Smooth muscle cell (in vitro differentiated cells): ENCODE measurements at regions not wholly inside any gene's neighbourhood (a gene's known extent, or its start where the extent isn't known, plus 50 kb on each side); places are given as distances from the start of the nearest gene placed in this dataset.
A peak's percentile ranks its signal among the peaks of the same experiment; 100 is the strongest.

Source experiments
- DNase-seq: peaks from one replicate; lab custom pipeline; 2025; ENCODE audit not compliant: unreplicated experiment; lab: John Stamatoyannopoulos, UW
- H2AFZ ChIP-seq: fragments of 200-600 bp; sonication (generic); 2 replicates; pipeline ENCODE4 v1.6.0; 2016; ENCODE audit warnings: antibody characterized with exemption, low read depth, mild to moderate bottlenecking
- H3F3A ChIP-seq: fragments of 200-600 bp; sonication (generic); 2 replicates; pipeline ENCODE4 v1.6.0; 2017; ENCODE audit warnings: antibody characterized with exemption, low read depth
- H3K27ac ChIP-seq: fragments of 200-600 bp; sonication (generic); 2 replicates; pipeline ENCODE4 v1.5.1; 2016; ENCODE audit warnings: low read depth, mild to moderate bottlenecking
- H3K27me3 ChIP-seq: fragments of 200-600 bp; sonication (generic); 2 replicates; pipeline ENCODE4 v1.6.1; 2016; ENCODE audit warnings: low read depth, mild to moderate bottlenecking
- H3K36me3 ChIP-seq: fragments of 200-600 bp; sonication (generic); 2 replicates; pipeline ENCODE4 v1.5.1; 2016; ENCODE audit warnings: low read depth
- H3K4me1 ChIP-seq: fragments of 200-600 bp; sonication (generic); 2 replicates; pipeline ENCODE4 v1.5.1; 2016; ENCODE audit warnings: low read depth
- H3K4me2 ChIP-seq: fragments of 200-600 bp; sonication (generic); 2 replicates; pipeline ENCODE4 v1.6.0; 2016; ENCODE audit warnings: mild to moderate bottlenecking
- H3K4me3 ChIP-seq: fragments of 200-600 bp; sonication (generic); 2 replicates; pipeline ENCODE4 v1.5.1; 2016; ENCODE audit warnings: mild to moderate bottlenecking
- H3K79me2 ChIP-seq: fragments of 200-600 bp; sonication (generic); 2 replicates; pipeline ENCODE4 v1.6.0; 2016; ENCODE audit warnings: low read depth, mild to moderate bottlenecking
- H3K9ac ChIP-seq: fragments of 200-600 bp; sonication (generic); 2 replicates; pipeline ENCODE4 v1.6.0; 2016; ENCODE audit warnings: low read depth
- H3K9me3 ChIP-seq: fragments of 200-600 bp; sonication (generic); replicated peaks from 2 replicates; pipeline ENCODE4 v1.5.1; 2016; ENCODE audit warnings: low read depth
- H4K20me1 ChIP-seq: fragments of 200-600 bp; sonication (generic); 2 replicates; pipeline ENCODE4 v1.6.0; 2016; ENCODE audit warnings: low read depth
- CTCF ChIP-seq: fragments of 200-600 bp; sonication (generic); IDR thresholded peaks from 2 replicates; pipeline ENCODE4 v1.5.1; 2017; ENCODE audit warnings: borderline replicate concordance, mild to moderate bottlenecking, antibody characterized with exemption; ENCODE audit not compliant: insufficient read depth, poor library complexity, severe bottlenecking
- WGBS: methylation state at CpG from one replicate; pipeline ENCODE4 v1.1.7; 2016; ENCODE audit warnings: low lambda C conversion rate; 5-methylcytosine and 5-hydroxymethylcytosine counted together

DNA sequence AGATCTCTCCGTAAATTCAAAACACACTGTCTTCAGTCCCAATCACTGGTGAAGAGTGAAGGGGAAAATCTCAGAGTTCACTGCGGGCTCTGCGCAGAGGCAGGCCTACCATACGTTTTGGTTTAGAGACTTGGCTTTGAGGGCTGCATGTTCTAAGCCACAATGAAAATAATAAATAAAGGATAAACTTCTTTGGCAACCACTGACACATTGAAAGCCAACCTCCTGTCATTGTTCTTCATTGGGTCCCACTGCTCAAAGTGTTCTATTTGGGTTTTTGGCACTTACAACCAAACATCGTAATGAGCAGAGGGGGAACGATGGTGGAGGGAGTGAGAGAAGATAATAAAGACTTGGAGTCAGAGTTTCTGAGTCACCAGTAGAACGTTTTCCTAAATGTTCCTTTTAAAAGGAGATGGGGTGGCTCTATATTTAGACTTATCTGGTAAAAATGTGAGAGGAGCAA lies 472.9 kb downstream of the SOX6 start:
- Histone ChIP-seq H4K20me1 (no peaks in the 10 kb centered on the region), H3K9me3 (no peaks in the 10 kb centered on the region), H3K36me3 (no peaks in the 10 kb centered on the region), H3K4me3 (no peak overlapping the region), H3K79me2 (no peaks in the 10 kb centered on the region), H3K4me1 (peaks cover 35% of the 10 kb centered on the region), H3K4me2 (peak overlapping the region; percentile 32), H3K9ac (no peak overlapping the region), H3K27ac (peak overlapping the region; percentile 75), H3K27me3 (no peaks in the 10 kb centered on the region), H2AFZ (peak overlapping the region; percentile 22), H3F3A (peaks cover 24% of the 10 kb centered on the region)
- WGBS = 46% methylated on average over 7 of the region's 7 CpGs
- no peak for TF ChIP-seq CTCF
- no peak for DNase-seq

DNA sequence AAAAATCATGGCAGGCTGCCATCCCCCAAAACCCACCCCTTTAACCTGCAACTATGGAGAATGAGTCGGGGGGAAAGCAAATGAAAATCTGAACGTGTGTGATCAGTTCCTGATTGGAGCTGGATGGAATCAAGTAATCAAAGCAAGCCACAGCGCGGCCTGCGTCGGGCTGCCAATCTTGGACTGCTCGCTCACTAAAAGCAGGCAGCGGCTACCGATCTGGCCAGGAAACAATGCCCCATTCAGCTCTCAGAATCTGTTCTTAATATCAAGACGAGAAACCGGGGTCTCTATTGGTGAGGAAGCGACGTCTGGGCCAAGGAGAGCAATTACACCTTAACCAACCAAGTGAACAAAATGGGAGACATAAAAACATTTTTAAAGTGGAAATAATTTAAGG lies 472.2 kb downstream of the SOX6 start:
- Histone ChIP-seq H4K20me1 (no peaks in the 10 kb centered on the region), H3K9ac (no peak overlapping the region), H2AFZ (no peak overlapping the region), H3K9me3 (no peaks in the 10 kb centered on the region), H3F3A (peaks cover 30% of the 10 kb centered on the region), H3K4me2 (peak overlapping the region; percentile 32), H3K27ac (peak overlapping the region; percentile 75), H3K4me1 (peaks cover 42% of the 10 kb centered on the region), H3K79me2 (no peaks in the 10 kb centered on the region), H3K4me3 (no peak overlapping the region), H3K27me3 (no peaks in the 10 kb centered on the region), H3K36me3 (no peaks in the 10 kb centered on the region)
- WGBS = 25% methylated on average over 13 of the region's 13 CpGs
- no peak for DNase-seq
- TF ChIP-seq CTCF = no peak

DNA sequence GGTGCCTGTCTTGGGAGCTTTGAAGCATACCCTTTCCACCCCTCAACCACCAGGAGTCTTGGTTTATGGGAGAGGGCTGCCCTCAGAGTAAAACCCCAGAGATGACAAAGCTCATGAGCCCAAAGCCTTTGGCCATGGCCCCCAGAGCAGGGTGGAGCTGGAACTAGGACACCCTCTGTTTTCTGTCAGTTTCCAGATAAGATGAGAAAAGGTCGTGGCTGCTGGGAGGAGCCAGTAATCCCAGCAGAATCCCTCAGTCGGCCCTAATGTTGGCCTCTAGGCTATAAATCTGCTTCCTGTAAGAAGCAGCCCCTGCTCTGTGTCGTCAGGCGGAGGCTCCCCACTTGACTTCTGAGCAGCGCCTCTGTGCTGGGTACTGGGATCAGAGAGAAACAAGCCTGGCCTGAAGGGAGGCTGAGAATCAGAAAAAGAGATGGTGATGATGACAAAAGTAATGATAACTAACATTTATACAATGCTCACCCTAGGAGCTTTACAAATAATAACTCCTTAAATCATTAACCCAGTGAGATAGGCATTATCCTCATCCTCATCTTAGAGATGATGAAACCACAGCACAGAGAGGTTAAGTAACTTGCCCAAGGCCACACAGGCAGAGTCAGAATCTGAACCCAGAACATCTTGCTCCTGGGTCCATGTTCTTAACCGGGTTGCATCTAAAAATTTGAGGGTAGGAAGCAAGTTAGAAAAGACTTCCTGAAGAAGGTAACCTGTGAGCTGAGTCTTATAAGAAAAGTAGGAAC lies 471.4 kb downstream of the SOX6 start:
- Histone ChIP-seq H3K27ac (peak overlapping the region; percentile 75), H3K4me3 (no peak overlapping the region), H2AFZ (no peak overlapping the region), H3K36me3 (no peaks in the 10 kb centered on the region), H4K20me1 (no peaks in the 10 kb centered on the region), H3K79me2 (no peaks in the 10 kb centered on the region), H3K27me3 (no peaks in the 10 kb centered on the region), H3K9me3 (no peaks in the 10 kb centered on the region), H3F3A (peaks cover 32% of the 10 kb centered on the region), H3K4me1 (peaks cover 47% of the 10 kb centered on the region), H3K4me2 (peak overlapping the region; percentile 32), H3K9ac (no peak overlapping the region)
- no peak for TF ChIP-seq CTCF
- WGBS = 14% methylated on average over 6 of the region's 6 CpGs
- DNase-seq = peak; percentile 33

DNA sequence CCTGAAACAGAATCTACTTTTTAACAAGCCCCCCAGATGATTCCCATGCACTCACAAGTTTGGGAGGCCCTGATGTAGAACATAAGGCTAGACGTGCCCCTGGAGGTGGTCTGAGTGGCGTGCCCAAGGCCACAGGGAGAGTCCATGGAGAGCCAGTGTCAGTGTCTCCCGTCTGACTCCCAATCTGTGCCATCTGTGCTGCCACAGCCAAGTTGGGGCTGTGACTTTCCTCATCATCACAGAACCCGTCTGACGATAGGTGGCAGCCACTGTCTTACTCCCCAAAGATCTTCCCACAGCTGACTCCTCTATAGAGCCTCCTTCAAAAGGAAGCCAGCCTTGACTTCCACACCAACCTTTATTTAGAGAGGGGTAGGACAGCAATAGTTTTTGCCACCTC lies 470.5 kb downstream of the SOX6 start:
- Histone ChIP-seq H3K79me2 (no peaks in the 10 kb centered on the region), H3F3A (peaks cover 38% of the 10 kb centered on the region), H3K27ac (peak overlapping the region; percentile 75), H3K4me3 (no peak overlapping the region), H3K9ac (no peak overlapping the region), H3K27me3 (no peaks in the 10 kb centered on the region), H3K9me3 (no peaks in the 10 kb centered on the region), H2AFZ (no peak overlapping the region), H4K20me1 (no peaks in the 10 kb centered on the region), H3K36me3 (no peaks in the 10 kb centered on the region), H3K4me1 (peaks cover 54% of the 10 kb centered on the region), H3K4me2 (peak overlapping the region; percentile 41)
- no peak for DNase-seq
- no peak for TF ChIP-seq CTCF
- WGBS = 65% methylated on average over 5 of the region's 5 CpGs
